ENCODE measurements at regions not wholly inside any gene's neighbourhood (a gene's known extent, or its start where the extent isn't known, plus 50 kb on each side); places are given as distances from the start of the nearest gene placed in this dataset.

DNA sequence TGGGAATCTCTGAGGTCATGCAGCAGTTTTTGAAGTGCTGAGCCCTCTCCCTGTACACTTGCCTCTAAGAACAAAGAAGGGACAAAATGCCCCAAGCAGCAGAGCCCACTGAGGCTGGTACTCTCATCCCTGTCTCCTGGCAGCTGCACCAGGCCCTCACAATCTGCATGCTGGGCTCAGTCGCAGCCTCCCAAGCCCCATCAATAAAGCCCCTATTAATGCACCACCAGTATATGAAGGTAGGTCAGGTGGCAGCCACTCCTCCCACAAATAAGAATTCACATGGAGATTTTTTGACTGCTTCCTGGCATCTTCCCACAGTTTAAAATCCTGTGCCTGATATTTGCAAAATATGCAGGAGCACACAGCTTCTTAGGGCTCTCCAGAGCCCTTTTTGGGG lies 181.2 kb upstream of the PALMD start:
- TF ChIP-seq POLR2A (IDR thresholded peaks at IDR 0.05): no peak
- TF ChIP-seq, protein P1, sequence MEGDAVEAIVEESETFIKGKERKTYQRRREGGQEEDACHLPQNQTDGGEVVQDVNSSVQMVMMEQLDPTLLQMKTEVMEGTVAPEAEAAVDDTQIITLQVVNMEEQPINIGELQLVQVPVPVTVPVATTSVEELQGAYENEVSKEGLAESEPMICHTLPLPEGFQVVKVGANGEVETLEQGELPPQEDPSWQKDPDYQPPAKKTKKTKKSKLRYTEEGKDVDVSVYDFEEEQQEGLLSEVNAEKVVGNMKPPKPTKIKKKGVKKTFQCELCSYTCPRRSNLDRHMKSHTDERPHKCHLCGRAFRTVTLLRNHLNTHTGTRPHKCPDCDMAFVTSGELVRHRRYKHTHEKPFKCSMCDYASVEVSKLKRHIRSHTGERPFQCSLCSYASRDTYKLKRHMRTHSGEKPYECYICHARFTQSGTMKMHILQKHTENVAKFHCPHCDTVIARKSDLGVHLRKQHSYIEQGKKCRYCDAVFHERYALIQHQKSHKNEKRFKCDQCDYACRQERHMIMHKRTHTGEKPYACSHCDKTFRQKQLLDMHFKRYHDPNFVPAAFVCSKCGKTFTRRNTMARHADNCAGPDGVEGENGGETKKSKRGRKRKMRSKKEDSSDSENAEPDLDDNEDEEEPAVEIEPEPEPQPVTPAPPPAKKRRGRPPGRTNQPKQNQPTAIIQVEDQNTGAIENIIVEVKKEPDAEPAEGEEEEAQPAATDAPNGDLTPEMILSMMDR (IDR thresholded peaks at IDR 0.05): no peak

Measured in thyroid gland (tissue), 4 donors.